Activated naive CD8-positive, alpha-beta T cell treated with anti-CD3 and anti-CD28 coated beads, Interleukin-2, amount 50 U/mL, for 24 hours (primary cell): ENCODE measurements at regions not wholly inside any gene's neighbourhood (a gene's known extent, or its start where the extent isn't known, plus 50 kb on each side); places are given as distances from the start of the nearest gene placed in this dataset.
"Not testable (repeated sequence)": the region's sequence is repeated elsewhere in the genome, so short reads cannot be mapped to it uniquely, and the experiment has no call there.

Experiments used
- ATAC-seq: fragments of 150-1000 bp; cut with Tn5 transposase; one replicate; pipeline ENCODE4 v1.10.0; 2021
- DNase-seq: peaks from one replicate; pipeline ENCODE4 v3.0.0; 2021
- H3K27ac Mint-ChIP-seq: one replicate; pipeline ENCODE4 v1.8.0; 2021; ENCODE audit warnings: mild to moderate bottlenecking, mixed read lengths
- H3K27me3 Mint-ChIP-seq: one replicate; pipeline ENCODE4 v1.8.0; 2021; ENCODE audit warnings: mixed read lengths
- H3K36me3 Mint-ChIP-seq: one replicate; pipeline ENCODE4 v1.8.0; 2021; ENCODE audit warnings: low read depth, mixed read lengths
- H3K4me1 Mint-ChIP-seq: one replicate; pipeline ENCODE4 v1.8.0; 2021; ENCODE audit warnings: mixed read lengths
- H3K4me3 Mint-ChIP-seq: one replicate; pipeline ENCODE4 v1.8.0; 2021; ENCODE audit warnings: mild to moderate bottlenecking, moderate library complexity, mixed read lengths
- H3K9me3 Mint-ChIP-seq: one replicate; pipeline ENCODE4 v1.8.0; 2021; ENCODE audit warnings: mixed read lengths

DNA sequence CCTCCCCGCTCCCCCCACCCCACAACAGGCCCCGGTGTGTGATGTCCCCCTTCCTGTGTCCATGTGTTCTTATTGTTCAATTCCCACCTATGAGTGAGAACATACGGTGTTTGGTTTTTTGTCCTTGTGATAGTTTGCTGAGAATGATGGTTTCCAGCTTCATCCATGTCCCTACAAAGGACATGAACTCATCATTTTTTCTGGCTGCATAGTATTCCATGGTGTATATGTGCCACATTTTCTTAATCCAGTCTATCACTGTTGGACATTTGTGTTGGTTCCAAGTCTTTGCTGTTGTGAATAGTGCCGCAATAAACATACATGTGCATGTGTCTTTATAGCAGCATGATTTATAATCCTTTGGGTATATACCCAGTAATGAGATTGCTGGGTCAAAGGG, 104.3 kb downstream of the MTPN start:
- H3K4me1 Mint-ChIP-seq, ATAC-seq, H3K27me3 Mint-ChIP-seq, H3K27ac Mint-ChIP-seq, DNase-seq, H3K9me3 Mint-ChIP-seq, H3K4me3 Mint-ChIP-seq, H3K36me3 Mint-ChIP-seq: not testable (repeated sequence)

DNA sequence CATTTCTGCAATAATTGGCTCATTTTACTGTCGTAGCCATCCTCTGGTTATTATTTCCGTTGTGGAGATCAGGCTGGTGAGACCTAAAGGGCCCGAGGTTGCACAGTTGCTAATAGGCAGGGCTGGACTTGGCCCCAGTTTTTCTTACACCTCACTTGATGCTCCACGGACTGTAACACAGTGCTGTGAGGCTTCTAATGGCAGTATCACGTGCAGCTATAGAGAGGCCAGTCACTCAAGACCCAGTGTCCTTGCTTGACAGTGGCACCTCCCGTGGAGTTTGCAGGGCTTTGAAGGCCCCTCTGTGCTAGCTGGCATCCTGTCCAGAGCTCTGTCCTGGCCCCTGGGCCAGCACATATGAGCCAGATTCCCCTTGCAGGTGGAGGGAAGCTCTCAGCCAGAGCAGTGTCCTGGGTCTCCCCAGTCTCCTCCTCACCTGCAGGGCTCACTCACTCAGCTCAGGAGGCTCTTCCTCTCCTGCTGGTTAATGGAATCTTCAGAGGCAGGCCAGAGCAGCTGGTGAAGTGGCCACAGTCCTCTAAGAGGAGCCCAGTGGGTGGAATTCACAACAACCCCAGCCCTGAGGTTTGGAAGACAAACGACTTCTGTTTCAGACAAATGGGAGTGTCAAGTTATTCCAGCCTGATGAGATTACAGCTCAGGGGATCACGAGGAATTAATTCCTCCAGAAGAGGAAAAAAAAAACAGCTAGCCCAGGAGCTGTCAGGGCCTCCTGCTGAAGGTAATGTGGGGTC, 114.2 kb upstream of the FAM180A start:
- ATAC-seq (no peak), DNase-seq (no peak)
- Mint-ChIP-seq H3K4me1 (no peaks in the 10 kb centered on the region), H3K4me3 (no peak overlapping the region), H3K27ac (no peak overlapping the region), H3K27me3 (no peaks in the 10 kb centered on the region), H3K9me3 (no peaks in the 10 kb centered on the region), H3K36me3 (no peaks in the 10 kb centered on the region)

DNA sequence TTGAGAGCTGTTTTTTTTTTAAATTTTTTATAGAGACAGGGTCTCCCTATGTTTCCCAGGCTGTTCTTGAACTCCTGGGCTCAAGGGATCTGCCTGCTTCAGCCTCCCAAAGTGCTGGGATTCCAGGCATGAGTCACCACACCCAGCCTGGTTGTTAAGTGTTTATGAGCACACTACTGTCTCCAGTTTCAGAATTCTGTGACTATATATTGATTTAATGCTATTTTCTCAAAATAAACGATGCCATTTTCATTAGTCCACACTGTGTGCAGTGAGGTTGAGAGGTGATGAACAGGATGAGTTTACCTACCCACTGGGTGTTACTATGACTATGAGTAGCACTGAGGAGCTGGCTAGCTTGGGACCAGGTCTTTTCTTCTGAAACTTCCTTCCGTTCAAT, 110.9 kb upstream of the FAM180A start:
- Mint-ChIP-seq H3K36me3 (no peaks in the 10 kb centered on the region), H3K9me3 (no peaks in the 10 kb centered on the region), H3K27me3 (peaks cover 1% of the 10 kb centered on the region), H3K4me1 (no peaks in the 10 kb centered on the region), H3K4me3 (no peak overlapping the region), H3K27ac (no peak overlapping the region)
- DNase-seq (no peak), ATAC-seq (no peak)

DNA sequence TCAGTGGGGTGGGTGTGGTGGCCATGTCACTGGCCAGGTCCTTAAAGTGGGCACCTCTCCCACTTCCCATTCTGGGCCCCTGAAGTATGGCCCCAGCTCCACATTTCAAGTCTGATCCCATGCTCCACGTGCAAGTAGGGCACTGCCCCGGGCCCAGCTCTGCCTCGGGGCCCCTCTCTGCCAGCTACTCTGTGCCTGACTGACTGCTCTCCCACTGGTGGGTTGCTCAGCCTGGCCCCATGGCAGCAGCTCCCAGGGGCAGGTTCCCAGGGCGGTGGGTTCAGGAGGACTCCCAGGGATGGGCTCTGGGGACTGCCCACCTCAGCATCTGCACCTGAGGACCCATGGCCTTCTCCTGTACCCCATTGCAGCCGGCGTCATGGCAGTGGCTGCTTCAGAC, 110.2 kb upstream of the FAM180A start:
- Mint-ChIP-seq H3K27me3 (peaks cover 2% of the 10 kb centered on the region), H3K36me3 (no peaks in the 10 kb centered on the region), H3K4me3 (no peak overlapping the region), H3K4me1 (no peaks in the 10 kb centered on the region), H3K9me3 (no peaks in the 10 kb centered on the region), H3K27ac (no peak overlapping the region)
- ATAC-seq = no peak
- DNase-seq = no peak

DNA sequence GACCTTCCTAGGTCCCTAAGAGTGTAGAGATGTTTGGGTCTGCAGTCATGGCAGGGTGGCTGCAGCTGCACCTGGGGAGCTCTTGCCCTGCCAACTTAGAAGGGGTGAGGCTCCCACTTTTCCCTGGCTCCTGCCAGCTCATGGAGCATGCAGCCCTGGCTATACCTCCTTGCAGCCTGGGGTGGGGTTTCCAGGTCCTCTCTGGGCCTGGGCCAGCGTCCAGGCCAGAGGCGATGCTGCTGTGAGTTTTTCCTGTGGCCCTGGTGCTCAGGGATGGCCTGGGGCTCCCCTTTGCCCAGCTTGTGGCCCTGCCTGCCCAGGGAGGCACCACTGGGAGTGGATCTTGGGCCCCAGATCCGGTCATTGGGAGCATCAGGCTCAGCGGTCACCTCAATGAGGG, 109.8 kb upstream of the FAM180A start:
- DNase-seq (no peak), ATAC-seq (no peak)
- Mint-ChIP-seq H3K27me3 (peaks cover 2% of the 10 kb centered on the region), H3K4me3 (no peak overlapping the region), H3K36me3 (no peaks in the 10 kb centered on the region), H3K9me3 (no peaks in the 10 kb centered on the region), H3K4me1 (no peaks in the 10 kb centered on the region), H3K27ac (no peak overlapping the region)

DNA sequence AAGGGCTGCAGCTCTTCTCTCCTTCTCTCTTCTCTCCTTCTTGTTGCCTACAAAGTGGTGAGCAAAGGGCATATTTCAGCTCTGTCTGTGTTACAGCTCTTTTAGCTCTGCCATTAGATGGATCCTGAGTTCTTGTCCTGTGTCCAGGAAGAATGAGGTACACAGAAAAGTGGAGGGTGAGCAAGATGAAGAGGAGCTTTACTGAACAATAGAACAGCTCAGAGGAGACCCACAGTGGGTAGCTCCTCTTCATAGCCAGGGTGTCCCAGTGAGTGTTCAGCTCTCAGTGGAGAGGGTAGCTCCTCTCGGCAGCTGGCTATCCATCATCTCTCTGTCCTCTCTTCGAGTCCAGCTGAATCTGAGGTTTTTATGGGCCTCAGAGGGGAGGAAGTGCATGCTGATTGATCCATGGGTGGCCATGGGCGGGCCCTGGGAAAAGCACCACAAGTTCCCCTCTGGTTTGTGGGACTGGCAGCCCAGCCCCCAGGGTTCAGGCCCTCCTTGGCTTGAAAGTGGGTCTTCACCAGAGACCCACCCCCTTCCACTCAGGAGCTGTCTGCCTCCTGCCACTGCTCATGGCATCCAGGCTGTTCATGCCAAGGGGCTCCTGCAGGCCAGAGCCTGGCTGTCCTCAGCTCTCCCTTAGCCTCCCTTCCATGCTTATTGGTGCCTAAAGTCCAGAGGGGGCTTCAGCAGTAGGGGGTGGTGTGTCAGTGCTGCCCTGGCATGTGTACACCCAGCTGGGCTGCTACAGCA, 109.1 kb upstream of the FAM180A start:
- H3K9me3 Mint-ChIP-seq = no peaks in the 10 kb centered on the region
- H3K4me3 Mint-ChIP-seq = no peak overlapping the region
- H3K27ac Mint-ChIP-seq = no peak overlapping the region
- DNase-seq (no peak), ATAC-seq (no peak)
- H3K36me3 Mint-ChIP-seq = no peaks in the 10 kb centered on the region
- no peaks in the 10 kb centered on the region for H3K4me1 Mint-ChIP-seq
- peaks cover 2% of the 10 kb centered on the region for H3K27me3 Mint-ChIP-seq

- H3K4me1 Mint-ChIP-seq = no peaks in the 10 kb centered on the region
- no peak overlapping the region for H3K4me3 Mint-ChIP-seq
- no peak for DNase-seq
- H3K27ac Mint-ChIP-seq = no peak overlapping the region
- no peaks in the 10 kb centered on the region for H3K36me3 Mint-ChIP-seq
- ATAC-seq = no peak
- H3K9me3 Mint-ChIP-seq = peaks cover 8% of the 10 kb centered on the region
- H3K27me3 Mint-ChIP-seq = peaks cover 10% of the 10 kb centered on the region
Observed at GRCh38 chr7:135856356-135857144, 107.9 kb upstream of the FAM180A start.

DNA sequence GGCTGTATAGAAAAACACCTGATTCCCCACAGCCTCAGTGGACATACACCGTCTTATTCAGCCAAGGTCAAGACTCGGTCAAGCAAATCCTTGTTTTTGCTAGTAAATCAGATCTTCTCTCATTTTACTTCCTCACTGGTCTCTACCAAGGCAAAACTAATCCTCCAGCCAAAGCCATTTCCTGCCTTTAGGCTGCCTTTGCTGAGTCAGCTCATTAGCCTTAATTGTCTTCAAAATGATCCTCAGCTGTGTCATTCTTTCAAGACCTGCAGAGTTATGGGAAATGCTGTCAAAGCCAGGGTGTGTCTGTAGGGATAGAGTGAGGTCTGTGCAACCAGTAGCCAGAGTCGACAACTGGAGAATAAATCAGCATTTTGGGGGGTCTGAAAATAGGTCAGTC, 107.2 kb upstream of the FAM180A start:
- DNase-seq (no peak), ATAC-seq (no peak)
- H3K4me3 Mint-ChIP-seq = no peak overlapping the region
- no peaks in the 10 kb centered on the region for H3K36me3 Mint-ChIP-seq
- no peaks in the 10 kb centered on the region for H3K4me1 Mint-ChIP-seq
- peaks cover 8% of the 10 kb centered on the region for H3K9me3 Mint-ChIP-seq
- no peak overlapping the region for H3K27ac Mint-ChIP-seq
- H3K27me3 Mint-ChIP-seq = peaks cover 10% of the 10 kb centered on the region

DNA sequence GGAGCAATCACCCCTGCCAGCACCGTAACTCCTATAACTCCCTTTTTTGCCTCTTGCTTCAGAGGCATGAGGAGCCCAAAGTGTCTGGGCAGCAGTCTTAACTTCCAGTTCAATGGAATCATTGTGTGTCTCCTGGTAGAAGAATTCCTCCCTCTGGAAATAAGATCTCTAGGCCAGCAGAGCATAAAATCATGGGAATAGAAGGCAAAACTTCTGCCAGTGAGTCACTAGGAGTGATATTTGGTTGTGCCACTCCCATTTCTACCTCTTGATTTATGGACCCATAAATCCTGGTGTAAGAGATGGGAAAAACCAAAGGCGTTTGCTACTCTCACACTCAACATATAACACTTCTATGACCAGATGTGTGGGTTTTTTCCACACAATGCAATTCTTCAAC, 104.9 kb upstream of the FAM180A start:
- Mint-ChIP-seq H3K27me3 (peaks cover 10% of the 10 kb centered on the region), H3K9me3 (peaks cover 8% of the 10 kb centered on the region), H3K36me3 (no peaks in the 10 kb centered on the region), H3K4me3 (no peak overlapping the region), H3K27ac (no peak overlapping the region), H3K4me1 (no peaks in the 10 kb centered on the region)
- DNase-seq (no peak), ATAC-seq (no peak)

GRCh38 chr7:135853008-135853407, 104.4 kb upstream of the FAM180A start:
- ATAC-seq (no peak), DNase-seq (no peak)
- H3K9me3 Mint-ChIP-seq = peaks cover 8% of the 10 kb centered on the region
- H3K27me3 Mint-ChIP-seq = peaks cover 10% of the 10 kb centered on the region
- no peaks in the 10 kb centered on the region for H3K4me1 Mint-ChIP-seq
- no peak overlapping the region for H3K4me3 Mint-ChIP-seq
- H3K27ac Mint-ChIP-seq = no peak overlapping the region
- no peaks in the 10 kb centered on the region for H3K36me3 Mint-ChIP-seq

DNA sequence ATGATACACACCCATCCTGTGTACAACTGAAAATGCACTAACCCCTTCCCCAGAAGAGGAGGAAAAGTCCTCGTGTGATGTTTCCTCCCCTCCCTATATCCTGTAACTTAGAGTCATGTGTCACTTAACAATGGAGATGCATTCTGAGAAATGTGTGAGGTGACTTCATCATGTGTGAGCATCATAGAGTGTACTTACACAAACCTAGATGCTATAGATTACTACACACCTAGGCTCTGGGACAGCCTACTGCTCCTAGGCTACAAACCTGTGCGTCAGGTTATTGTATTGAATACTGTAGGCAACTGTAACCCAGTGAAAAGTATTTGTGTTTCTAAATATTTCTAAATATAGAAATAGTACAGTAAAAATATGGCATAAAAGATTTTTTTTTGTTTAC, 98.6 kb upstream of the FAM180A start:
- Mint-ChIP-seq H3K4me1 (peaks cover 4% of the 10 kb centered on the region), H3K36me3 (no peaks in the 10 kb centered on the region), H3K4me3 (no peak overlapping the region), H3K27me3 (peaks cover 4% of the 10 kb centered on the region), H3K9me3 (peaks cover 5% of the 10 kb centered on the region), H3K27ac (no peak overlapping the region)
- ATAC-seq (no peak), DNase-seq (no peak)

DNA sequence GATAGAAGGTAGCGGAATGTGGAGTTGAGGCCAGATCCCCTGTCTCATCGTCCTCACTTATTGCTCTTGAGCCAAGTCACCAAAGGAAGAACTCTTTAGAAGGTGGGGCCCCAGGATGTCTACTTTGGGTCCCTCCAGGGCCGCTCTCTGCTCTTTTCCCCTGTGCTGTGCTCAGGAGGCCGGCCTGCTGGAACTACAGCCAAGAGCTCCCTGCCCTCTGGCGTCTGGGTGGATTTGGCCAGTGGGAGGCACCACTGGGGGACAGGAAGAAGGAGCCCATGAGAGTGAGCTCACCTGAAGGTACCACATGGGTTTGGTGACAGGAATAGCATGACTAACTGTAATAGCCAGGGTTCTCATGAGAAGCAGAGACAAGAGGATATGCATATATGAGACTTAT, 97.7 kb upstream of the FAM180A start:
- DNase-seq (no peak), ATAC-seq (no peak)
- Mint-ChIP-seq H3K4me1 (peaks cover 4% of the 10 kb centered on the region), H3K27me3 (no peaks in the 10 kb centered on the region), H3K9me3 (no peaks in the 10 kb centered on the region), H3K27ac (no peak overlapping the region), H3K36me3 (no peaks in the 10 kb centered on the region), H3K4me3 (no peak overlapping the region)

DNA sequence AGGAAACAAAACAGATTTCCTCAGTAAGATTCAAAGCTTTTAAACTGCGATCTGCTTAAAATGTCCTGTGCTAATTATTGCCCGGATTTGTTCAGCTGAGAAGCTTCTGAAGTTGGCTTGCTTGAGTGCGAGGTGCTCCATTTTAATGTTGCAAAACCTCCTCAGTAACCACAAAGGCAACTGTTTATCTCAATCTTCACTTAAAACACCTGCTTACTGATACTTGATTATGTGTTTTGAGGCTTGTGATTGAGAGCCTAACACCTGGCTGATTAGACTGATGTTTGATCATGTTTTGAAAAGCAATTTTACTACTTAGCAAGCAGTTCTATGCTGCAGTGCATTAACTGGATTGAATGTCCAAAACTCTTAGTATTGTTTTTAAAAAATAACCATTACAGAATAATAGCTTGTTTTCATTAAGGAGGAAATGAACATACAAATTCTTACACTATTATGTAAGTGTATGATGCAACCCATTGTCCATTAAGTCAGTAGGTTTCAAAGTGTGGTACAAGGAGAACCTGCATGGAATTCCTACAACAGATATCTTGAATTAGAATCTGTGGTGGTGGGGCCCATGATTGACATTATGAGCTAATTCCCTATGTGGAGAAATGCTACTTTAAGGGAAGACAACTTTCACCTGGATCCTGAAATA, 96.9 kb upstream of the FAM180A start:
- Mint-ChIP-seq H3K36me3 (no peaks in the 10 kb centered on the region), H3K27ac (no peak overlapping the region), H3K27me3 (no peaks in the 10 kb centered on the region), H3K9me3 (no peaks in the 10 kb centered on the region), H3K4me3 (no peak overlapping the region), H3K4me1 (peaks cover 4% of the 10 kb centered on the region)
- DNase-seq (no peak), ATAC-seq (no peak)

GRCh38 chr7:135844903-135845302, 96.3 kb upstream of the FAM180A start:
- no peak for ATAC-seq
- H3K27me3 Mint-ChIP-seq = no peaks in the 10 kb centered on the region

More at GRCh38 chr7:135844903-135845302, 96.3 kb upstream of the FAM180A start:
- Mint-ChIP-seq H3K36me3 (no peaks in the 10 kb centered on the region), H3K4me3 (no peak overlapping the region), H3K4me1 (peaks cover 4% of the 10 kb centered on the region), H3K9me3 (no peaks in the 10 kb centered on the region), H3K27ac (no peak overlapping the region)
- no peak for DNase-seq
